Activated naive CD4-positive, alpha-beta T cell treated with anti-CD3 and anti-CD28 coated beads, Interleukin-2, amount 50 U/mL, for 72 hours (primary cell): ENCODE measurements at regions not wholly inside any gene's neighbourhood (a gene's known extent, or its start where the extent isn't known, plus 50 kb on each side); places are given as distances from the start of the nearest gene placed in this dataset.

Experiments
- ATAC-seq, 2 donors: fragments of 150-1000 bp; cut with Tn5 transposase; 2 replicates each; pipeline ENCODE4 v1.10.0; 2021; ENCODE audit warnings: mild to moderate bottlenecking in 2 of 2, moderate library complexity in 2 of 2
- DNase-seq, 2 donors: peaks; one replicate each; pipeline ENCODE4 v3.0.0; 2021 to 2022; ENCODE audit warnings: low spot score in 2 of 2
- H3K27ac Mint-ChIP-seq, 2 donors: one replicate each; pipeline ENCODE4 v1.8.0; 2022; ENCODE audit warnings: mild to moderate bottlenecking in 2 of 2, mixed read lengths in 2 of 2
- H3K36me3 Mint-ChIP-seq, 2 donors: one replicate each; pipeline ENCODE4 v1.8.0; 2022; ENCODE audit warnings: mixed read lengths in 2 of 2
- H3K9me3 Mint-ChIP-seq, 2 donors: one replicate each; pipeline ENCODE4 v1.8.0; 2022; ENCODE audit warnings: mixed read lengths in 2 of 2

- no peak for DNase-seq
- Mint-ChIP-seq H3K9me3 (no peaks in the 10 kb centered on the region), H3K27ac (no peak overlapping the region), H3K36me3 (no peaks in the 10 kb centered on the region)
- ATAC-seq, result no peak
Observed at GRCh38 chr5:82414041-82414388, 135.9 kb upstream of the RPS23 start.

- ATAC-seq, result no peak
- Mint-ChIP-seq H3K36me3 (no peaks in the 10 kb centered on the region), H3K27ac (no peak overlapping the region), H3K9me3 (no peaks in the 10 kb centered on the region)
- no peak for DNase-seq
Observed at GRCh38 chr5:82413302-82414040, 135.3 kb upstream of the RPS23 start.

DNA sequence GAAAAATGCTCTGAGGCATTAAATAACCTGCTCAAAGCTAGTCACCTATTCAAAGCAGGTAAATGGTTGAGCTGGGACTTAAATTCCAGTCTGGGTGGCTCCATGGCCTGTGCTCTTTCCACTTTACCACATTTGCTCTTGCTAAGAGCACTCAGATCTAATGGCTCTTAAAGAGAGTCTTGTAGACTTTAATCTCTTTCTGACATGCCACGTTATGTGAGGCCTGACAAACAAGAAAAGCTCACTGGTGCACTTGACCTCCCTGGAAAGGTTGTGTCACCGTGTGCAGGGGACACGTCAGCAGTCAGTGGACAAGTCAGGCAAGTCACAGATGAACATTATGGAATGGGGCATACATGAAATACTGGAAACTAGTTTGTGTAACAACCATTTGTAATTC, 129.9 kb upstream of the RPS23 start:
- no peak for DNase-seq
- Mint-ChIP-seq H3K9me3 (peaks cover 0 to 4% of the 10 kb centered on the region in 2 donors), H3K36me3 (peaks cover 0 to 6% of the 10 kb centered on the region in 2 donors), H3K27ac (no peak overlapping the region)
- ATAC-seq, result no peak

- ATAC-seq (no peak), DNase-seq (no peak)
- Mint-ChIP-seq H3K27ac (no peak overlapping the region), H3K36me3 (peaks cover 0 to 6% of the 10 kb centered on the region in 2 donors), H3K9me3 (peaks cover 0 to 8% of the 10 kb centered on the region in 2 donors)
Observed at GRCh38 chr5:82406205-82406773, 128.1 kb upstream of the RPS23 start.

- ATAC-seq, result no peak
- peaks cover 0 to 6% of the 10 kb centered on the region in 2 donors for H3K36me3 Mint-ChIP-seq
- H3K9me3 Mint-ChIP-seq, result peaks cover 0 to 8% of the 10 kb centered on the region in 2 donors
- DNase-seq, result no peak
- H3K27ac Mint-ChIP-seq, result no peak overlapping the region
Observed at GRCh38 chr5:82405618-82406204, 127.6 kb upstream of the RPS23 start.

DNA sequence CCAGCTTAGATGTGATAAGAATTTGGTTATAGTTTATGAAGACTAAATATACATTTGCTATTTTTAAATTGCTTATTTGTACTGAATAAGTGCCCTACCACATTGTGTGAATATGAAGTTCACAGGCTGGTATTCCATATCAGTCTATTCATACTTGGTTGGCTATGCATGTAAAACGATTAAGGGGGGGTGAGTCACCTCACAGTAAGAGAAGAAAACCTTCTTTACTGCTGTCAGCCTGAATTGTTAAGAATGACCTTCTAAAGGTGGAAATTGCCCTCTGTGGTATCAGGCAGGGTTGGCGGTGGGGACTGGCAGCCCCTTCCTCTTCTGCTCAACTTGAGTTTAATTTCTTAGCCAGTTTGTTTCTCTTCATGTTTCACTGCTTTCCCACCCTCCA, 127.0 kb upstream of the RPS23 start:
- Mint-ChIP-seq H3K9me3 (peaks cover 0 to 8% of the 10 kb centered on the region in 2 donors), H3K36me3 (peaks cover 0 to 6% of the 10 kb centered on the region in 2 donors), H3K27ac (no peak overlapping the region)
- DNase-seq (no peak), ATAC-seq (no peak)

- DNase-seq (no peak), ATAC-seq (no peak)
- Mint-ChIP-seq H3K27ac (no peak overlapping the region), H3K9me3 (peaks cover 0 to 8% of the 10 kb centered on the region in 2 donors), H3K36me3 (peaks cover 0 to 6% of the 10 kb centered on the region in 2 donors)
Observed at GRCh38 chr5:82404382-82404945, 126.3 kb upstream of the RPS23 start.

- DNase-seq, result no peak
- no peak for ATAC-seq
- Mint-ChIP-seq H3K9me3 (peaks cover 0 to 8% of the 10 kb centered on the region in 2 donors), H3K27ac (no peak overlapping the region), H3K36me3 (peaks cover 0 to 6% of the 10 kb centered on the region in 2 donors)
Observed at GRCh38 chr5:82403724-82404123, 125.6 kb upstream of the RPS23 start.

DNA sequence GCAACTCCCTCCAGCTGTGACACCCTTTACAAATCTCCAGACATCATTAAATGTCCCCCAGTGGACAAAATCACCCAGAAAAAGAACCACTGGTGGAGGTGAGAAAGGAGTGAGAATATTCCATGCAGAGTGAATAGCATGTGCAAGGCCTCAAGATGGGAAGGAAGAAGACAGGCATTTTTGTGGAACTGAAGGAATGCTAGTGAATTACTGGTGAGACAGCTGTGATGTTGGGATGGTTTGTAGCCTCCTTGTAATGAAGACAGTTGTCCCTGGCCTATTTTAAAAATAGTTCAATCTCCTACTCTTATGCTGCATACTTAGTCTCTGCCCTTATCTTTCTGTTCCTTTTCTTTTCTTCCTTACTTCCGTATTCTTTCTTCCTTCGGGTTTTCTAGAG, 124.9 kb upstream of the RPS23 start:
- Mint-ChIP-seq H3K9me3 (peaks cover 0 to 8% of the 10 kb centered on the region in 2 donors), H3K36me3 (peaks cover 0 to 6% of the 10 kb centered on the region in 2 donors), H3K27ac (no peak overlapping the region)
- DNase-seq, result no peak
- ATAC-seq, result no peak

DNA sequence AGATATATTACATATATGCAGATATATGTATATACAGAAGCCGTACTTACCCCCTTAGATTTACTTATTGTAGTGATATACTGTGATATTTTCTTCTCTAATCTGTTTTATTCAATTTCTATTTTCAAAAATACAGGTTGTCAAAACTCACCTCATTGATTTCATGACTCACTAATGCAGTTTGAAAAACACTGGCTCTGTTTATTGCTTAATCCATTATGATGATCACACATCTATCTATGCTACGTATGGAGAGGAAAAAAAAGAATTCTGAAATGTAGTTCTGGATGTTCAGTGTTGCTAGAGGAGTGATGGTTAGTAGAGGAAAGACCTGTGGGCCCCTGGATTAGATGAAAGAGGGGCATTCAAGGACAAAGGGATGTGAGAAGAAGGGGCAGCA, 121.0 kb upstream of the RPS23 start:
- Mint-ChIP-seq H3K9me3 (peaks cover 0 to 4% of the 10 kb centered on the region in 2 donors), H3K27ac (no peak overlapping the region), H3K36me3 (no peaks in the 10 kb centered on the region)
- no peak for DNase-seq
- ATAC-seq, result no peak

DNA sequence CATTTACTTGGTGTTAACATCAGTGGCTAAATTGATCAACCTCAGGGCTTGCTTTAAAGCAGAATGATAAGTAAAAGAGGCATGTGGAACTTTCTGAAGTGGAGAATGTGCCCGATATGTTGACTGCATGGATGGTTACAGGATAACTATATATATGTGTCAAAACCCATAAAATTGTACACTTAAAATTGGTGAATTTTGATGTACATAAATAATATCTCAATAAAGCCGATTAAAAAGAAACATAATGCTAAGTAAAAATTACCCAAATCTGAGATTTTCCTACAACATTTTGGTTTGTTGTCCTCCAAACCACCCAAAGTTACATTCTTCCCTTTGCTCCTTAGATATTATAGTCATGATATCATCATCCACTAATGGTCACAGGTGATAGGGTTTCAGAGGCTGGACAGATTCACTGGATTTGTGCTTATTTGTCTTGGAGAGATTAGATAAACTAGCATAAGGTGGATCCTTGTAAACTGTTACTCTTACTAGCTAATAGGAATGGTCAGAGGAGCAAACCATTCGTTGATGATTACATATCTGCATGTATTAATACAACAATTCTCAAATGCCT, 119.7 kb upstream of the RPS23 start:
- no peak for ATAC-seq

DNA sequence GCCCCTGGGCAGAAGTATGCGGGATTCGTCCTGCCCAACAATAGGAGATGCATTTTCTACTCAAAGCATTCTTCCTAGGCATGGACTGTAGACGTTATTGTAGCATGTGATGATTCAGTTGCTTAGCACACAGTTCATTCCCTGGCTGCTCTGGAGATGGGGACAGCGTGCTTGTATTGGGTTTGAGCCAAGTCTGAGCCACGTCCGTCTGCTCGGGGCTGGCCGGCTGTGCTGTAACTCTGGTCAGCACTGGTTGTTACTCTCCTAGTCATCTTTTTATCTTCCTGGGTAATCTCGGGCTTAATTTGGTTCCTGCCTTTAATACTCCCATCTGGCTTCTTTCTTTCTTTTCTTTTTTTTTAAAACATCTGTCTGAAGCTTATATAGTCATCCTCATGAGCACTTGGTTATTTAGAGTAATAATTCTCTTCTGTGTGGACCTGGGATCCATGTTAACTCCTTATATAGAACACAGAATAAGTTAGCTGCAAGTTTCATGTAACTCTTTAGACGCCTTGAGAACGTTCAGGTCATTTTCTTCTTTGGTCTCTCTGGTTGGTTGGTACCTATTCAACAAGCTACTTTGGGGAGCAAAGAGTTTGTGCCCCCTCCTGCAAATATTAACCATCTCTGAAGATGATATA, 118.8 kb upstream of the RPS23 start:
- Mint-ChIP-seq H3K36me3 (no peaks in the 10 kb centered on the region), H3K9me3 (peaks cover 0 to 3% of the 10 kb centered on the region in 2 donors), H3K27ac (no peak overlapping the region)
- no peak for ATAC-seq
- no peak for DNase-seq

More for the DNA sequence above, 119.7 kb upstream of the RPS23 start:
- Mint-ChIP-seq H3K9me3 (peaks cover 0 to 4% of the 10 kb centered on the region in 2 donors), H3K27ac (no peak overlapping the region), H3K36me3 (no peaks in the 10 kb centered on the region)
- DNase-seq, result no peak

DNA sequence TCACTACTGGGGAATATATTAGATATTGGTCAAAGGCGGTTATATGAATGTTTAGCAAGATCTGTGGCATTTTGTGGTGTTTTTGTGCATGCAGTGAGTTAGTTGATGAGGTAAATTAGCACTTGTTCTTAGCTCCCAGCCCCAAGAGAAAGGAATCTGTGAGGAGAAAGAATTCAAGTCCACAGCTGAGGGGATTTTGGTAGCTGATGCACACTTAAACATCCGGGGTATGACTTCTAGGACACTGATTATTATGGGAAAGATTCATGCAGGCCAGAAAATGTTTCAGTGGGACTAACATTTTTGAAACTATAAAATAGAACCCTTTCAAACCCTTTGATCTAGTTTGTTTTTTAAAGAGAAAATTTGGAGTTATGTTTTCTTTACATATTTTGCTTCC, 118.2 kb upstream of the RPS23 start:
- H3K36me3 Mint-ChIP-seq, result no peaks in the 10 kb centered on the region
- no peak overlapping the region for H3K27ac Mint-ChIP-seq
- peaks cover 0 to 8% of the 10 kb centered on the region in 2 donors for H3K9me3 Mint-ChIP-seq
- ATAC-seq (no peak), DNase-seq (no peak)

DNA sequence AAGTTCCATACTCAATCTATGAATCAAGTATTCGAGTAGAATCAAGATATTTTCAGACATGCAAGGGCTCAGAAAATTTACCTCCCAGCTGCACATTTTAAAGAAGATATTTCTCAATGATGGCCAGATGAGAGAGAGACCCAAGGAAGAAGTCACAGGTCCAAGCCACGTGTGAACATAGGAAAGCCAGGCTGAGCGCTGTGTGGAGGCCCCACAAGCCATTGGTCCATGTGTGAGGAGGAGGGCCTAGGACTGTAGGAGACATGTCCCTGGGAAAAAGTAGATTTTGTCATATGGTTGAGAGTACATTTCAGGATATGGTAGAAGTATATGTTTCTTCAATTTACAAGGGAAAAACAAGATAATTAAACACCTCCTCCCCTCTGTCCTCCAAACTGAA, 115.8 kb upstream of the RPS23 start:
- peaks cover 0 to under 1% of the 10 kb centered on the region in 2 donors for H3K36me3 Mint-ChIP-seq
- DNase-seq, result no peak
- no peak for ATAC-seq

GRCh38 chr5:82390088-82390487, 111.9 kb upstream of the RPS23 start:
- ATAC-seq, result no peak
- peaks cover 0 to 16% of the 10 kb centered on the region in 2 donors for H3K9me3 Mint-ChIP-seq

More for the DNA sequence above, 115.8 kb upstream of the RPS23 start:
- peaks cover 0 to 8% of the 10 kb centered on the region in 2 donors for H3K9me3 Mint-ChIP-seq
- no peak overlapping the region for H3K27ac Mint-ChIP-seq

DNA sequence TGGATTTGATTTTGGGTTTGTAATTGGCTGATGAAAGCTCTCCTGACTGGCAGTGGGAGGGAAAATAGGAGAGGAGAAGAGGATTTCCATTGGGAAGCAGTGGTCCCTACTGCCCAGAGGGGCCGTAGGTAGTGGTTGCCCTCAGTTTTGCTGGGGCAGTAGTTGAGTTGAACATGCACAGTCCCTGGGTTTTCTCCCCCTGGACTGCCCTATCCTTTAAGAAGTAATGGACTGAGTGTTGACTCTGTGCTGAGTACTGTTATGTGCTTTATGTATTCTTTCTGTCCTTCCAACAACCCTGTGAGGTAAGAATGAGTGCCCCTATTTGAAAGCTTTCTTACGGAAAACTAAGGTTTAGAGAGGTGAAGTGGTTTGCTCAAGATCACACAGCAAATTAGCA, 111.2 kb upstream of the RPS23 start:
- H3K27ac Mint-ChIP-seq, result peak overlapping the region in 1 of 2 donors; percentile 73
- H3K36me3 Mint-ChIP-seq, result peaks cover 0 to 5% of the 10 kb centered on the region in 2 donors
- DNase-seq, result no peak
- H3K9me3 Mint-ChIP-seq, result peaks cover 0 to 16% of the 10 kb centered on the region in 2 donors
- peak; percentile 43 to 44 for ATAC-seq

More at GRCh38 chr5:82390088-82390487, 111.9 kb upstream of the RPS23 start:
- Mint-ChIP-seq H3K36me3 (peaks cover 0 to 5% of the 10 kb centered on the region in 2 donors), H3K27ac (no peak overlapping the region)
- DNase-seq, result no peak
